HG03095 (cell line): ENCODE measurements at regions not wholly inside any gene's neighbourhood (a gene's known extent, or its start where the extent isn't known, plus 50 kb on each side); places are given as distances from the start of the nearest gene placed in this dataset.

Source experiments
- ATAC-seq: cut with Tn5 transposase; IDR thresholded peaks from one replicate; pipeline ENCODE4 v1.9.1; 2021; ENCODE audit warnings: moderate library complexity; ENCODE audit not compliant: unreplicated experiment

DNA sequence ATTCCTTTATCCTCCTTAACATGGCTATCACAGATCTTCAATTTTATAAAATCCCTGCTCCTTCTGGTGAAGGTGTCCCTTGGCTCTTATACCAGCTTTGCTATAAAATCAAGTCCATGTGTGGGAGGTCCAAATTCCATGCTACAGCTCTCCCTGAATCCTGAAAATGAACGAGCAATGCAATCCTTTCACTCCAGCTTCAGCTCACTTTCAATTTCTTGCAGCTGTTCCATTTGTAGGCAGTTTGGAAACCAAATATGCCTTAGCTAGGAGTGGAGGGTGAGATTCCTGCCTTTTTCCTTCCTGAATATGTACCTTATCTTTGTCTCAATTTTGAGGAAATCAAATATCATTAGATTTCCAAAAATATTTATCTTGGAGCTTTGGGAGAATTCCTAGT is 402.6 kb downstream of the TTLL7 start:
- ATAC-seq, result no peak

DNA sequence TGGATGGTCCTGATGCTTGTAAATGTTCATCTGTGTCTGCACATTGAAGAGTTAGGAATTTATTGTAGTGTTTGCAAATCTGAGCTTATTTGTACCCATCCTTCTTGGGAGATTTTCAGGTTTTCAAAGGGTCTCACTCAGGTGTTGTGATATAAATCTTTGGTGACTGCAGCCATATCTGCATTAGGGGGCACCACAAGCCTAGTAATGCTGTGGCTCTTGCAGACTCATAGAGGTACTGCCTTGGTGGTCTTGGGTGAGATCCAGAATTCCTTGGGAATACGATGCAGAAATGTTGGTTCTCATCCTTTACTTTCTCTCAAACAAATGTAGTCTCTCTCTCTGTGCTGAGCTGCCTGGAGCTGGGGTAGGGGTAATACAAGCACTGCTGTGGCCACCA is 405.9 kb downstream of the TTLL7 start:
- no peak for ATAC-seq

GRCh38 chr1:83588140-83588539 is 410.8 kb downstream of the TTLL7 start:
- no peak for ATAC-seq

- no peak for ATAC-seq
These were observed 415.4 kb downstream of the TTLL7 start for GRCh38 chr1:83583351-83584014.

- no peak for ATAC-seq
These were observed 417.2 kb downstream of the TTLL7 start for GRCh38 chr1:83581747-83582146.

DNA sequence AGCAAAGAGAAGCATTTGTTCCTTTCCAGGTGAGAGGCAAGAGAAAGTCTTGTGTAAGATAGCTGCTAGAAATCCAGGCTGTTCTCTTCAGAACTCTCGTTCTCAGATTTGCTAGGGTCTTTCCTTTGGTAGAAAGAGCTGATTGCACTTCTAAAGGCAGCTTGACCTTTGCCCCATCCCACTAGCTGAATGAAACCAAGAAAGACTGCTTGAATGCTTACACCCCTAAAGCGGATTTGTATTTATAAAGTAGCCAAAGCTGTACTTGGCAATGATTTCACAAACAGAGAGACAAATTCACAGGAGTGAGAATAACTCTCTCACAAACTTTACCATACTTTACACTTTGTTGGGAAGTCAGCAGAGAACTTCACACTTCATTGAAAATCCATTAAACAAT is 424.1 kb downstream of the TTLL7 start:
- no peak for ATAC-seq

- no peak for ATAC-seq
These were observed 425.2 kb downstream of the TTLL7 start for GRCh38 chr1:83573776-83574175.

DNA sequence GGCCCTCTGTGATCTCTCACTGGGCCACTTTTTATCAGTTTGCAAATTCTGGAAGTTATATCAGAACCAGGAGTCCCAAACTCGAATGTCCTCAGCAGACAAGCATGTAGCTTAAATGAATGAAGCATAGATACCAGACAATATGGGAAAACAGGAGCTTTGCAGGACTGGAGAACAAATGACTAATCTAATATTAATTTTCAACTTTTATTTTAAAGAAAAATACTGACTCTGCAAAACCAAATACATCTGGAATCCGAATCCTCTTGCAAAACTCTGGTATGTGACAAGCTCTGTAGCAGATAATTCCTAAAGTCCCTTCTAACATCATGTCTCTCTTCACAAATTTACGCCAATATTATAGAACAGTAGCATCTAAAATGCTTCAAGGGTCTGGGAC is 427.4 kb downstream of the TTLL7 start:
- no peak for ATAC-seq

GRCh38 chr1:83561346-83561745 is 437.6 kb downstream of the TTLL7 start:
- ATAC-seq, result no peak

DNA sequence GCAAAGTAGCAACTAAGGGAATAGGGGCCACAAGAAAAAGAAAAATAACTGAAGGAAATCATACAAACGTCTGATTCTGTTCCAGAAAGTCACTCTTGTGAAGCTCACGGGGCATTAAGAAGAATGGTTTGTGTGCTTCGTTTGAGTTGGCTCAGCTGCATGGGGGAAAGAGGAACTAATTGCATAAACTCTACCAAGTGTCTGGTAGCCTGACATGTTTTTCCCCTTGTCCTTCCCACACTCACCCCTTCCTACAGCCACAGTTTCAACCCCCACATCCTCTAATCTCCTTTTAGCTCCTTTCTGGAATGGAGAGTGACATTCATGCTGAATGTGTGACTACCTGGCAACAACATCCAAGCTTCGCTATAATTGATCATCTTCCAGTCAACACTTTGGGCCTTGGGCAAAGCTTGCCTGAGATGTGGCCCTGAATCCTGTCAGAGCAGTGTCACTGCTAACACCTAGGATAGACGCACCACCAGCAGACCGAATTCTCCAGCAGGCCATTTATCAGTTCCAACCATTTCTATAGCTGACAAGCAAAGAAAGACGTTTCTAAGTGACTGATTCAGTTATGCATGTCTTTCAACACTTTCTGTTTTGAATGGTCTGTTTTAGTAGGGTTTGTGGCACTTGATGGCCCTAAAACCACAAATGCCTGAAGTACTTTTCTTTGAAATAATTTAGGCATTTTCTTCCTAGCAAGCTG is 439.6 kb downstream of the TTLL7 start:
- no peak for ATAC-seq

DNA sequence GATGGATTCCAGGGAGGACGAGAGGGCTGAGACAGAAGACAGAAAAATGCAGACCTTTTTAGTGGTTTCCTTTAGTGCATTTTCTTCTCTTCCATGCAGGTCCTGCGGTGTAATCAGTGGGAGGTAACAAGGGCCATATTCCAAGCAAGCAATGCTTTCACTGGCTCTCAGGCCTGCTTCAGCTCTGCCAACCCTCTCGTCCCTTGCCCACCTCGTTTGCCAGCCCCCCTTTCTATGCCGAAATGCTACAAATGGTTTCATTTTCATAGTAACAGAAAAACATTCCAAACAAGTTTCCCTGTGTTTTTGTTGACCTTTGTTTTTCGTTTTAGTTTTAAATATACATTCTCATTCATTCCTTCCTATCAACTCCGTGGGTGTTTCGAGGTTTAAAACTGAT is 443.1 kb downstream of the TTLL7 start:
- no peak for ATAC-seq

DNA sequence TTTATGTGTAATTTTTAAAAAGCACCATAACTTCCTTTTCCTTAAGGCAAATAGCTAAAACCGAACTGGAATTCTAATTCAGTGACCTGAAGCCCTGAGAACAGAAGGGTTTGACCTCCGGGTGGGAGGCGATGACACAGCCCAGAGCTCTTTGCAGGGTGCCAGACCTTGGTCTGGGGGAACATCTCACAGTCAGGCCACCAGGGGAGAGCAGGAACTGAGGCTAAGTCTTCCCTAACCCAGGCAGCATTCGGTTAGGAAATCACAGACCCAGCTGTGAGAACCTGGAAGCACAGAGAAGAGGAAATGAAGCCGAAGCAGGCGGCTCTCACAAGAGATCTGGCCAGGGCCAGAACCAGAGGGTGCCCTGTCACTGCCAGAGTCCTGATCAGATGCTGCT is 444.8 kb downstream of the TTLL7 start:
- ATAC-seq, result no peak

DNA sequence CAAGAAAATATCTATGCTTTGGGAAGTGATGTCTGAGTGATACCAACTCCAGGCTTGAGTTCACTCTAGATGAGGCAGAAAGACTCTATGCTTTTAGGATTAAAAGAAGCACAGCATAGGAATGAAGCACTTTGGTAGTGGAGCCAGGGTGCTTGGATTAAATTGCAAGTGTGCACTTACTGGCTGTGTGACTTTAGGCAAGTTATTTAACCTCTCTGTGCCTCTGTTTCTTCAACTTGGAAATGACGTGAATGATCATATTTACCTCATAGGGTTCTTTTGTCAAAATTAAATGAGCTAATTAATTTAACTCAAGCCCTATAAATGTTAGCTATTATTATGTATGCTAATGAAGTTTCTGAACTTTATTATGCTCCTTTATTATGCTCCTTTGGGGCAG is 446.1 kb downstream of the TTLL7 start:
- ATAC-seq, result no peak

GRCh38 chr1:83548311-83548710 is 450.6 kb downstream of the TTLL7 start:
- ATAC-seq, result no peak

GRCh38 chr1:83547901-83548300 is 451.0 kb downstream of the TTLL7 start:
- no peak for ATAC-seq

DNA sequence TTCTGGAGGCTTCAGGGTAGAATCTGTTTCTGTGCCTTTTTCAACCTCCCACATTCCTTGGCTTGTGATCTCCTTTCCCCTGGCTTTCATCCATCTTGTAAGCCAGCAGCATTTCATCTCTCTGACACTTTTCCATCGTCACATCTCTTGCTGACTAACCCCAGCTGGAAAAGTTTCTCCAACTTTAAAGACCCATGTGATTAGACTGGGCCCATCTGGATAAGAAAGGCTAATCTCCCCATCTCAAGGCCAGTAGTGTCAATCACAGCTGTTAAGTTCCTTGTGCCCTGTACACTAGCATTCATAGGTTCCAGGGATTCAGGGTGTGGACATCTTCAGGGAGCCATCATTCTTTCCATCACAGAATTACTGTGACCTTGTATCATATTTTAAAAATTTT is 452.1 kb downstream of the TTLL7 start:
- ATAC-seq, result no peak

DNA sequence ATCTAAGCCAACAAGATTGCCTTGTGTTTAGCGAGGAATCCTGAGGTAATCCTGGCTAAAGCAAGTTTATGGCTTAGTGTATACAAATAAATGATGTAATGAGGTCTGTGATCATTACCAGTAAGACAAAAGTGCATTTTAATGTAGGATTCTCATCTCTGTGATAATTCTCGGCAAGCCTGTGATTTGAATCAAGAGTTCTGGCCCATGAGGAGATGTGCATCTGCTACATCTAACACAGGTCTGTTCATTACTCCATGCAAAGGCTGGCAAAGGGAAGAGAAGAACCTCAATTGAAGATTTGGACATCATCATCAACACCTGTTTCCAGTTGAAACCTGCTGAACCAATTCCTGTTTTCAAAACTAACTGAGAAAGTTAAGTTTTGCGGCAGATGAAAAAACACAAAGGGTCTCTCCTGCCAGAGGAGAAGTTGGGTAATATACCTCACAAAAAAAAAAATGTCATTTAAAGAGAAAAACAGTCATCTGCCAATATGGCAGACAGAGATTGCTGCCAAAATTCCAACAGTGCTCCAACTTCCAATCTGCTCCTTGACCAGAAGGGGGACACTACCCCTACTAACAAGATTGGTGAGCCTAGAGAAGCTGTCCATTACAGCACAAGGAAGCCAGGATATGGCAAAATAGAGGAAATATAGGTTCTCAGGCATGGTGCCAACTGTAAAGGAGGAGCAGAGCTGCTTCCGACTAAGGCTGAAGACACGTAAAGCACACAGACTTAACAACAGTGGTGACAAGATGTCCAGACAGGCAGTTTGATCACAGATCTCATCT is 453.7 kb downstream of the TTLL7 start:
- no peak for ATAC-seq

GRCh38 chr1:83543222-83543973 is 455.5 kb downstream of the TTLL7 start:
- no peak for ATAC-seq

DNA sequence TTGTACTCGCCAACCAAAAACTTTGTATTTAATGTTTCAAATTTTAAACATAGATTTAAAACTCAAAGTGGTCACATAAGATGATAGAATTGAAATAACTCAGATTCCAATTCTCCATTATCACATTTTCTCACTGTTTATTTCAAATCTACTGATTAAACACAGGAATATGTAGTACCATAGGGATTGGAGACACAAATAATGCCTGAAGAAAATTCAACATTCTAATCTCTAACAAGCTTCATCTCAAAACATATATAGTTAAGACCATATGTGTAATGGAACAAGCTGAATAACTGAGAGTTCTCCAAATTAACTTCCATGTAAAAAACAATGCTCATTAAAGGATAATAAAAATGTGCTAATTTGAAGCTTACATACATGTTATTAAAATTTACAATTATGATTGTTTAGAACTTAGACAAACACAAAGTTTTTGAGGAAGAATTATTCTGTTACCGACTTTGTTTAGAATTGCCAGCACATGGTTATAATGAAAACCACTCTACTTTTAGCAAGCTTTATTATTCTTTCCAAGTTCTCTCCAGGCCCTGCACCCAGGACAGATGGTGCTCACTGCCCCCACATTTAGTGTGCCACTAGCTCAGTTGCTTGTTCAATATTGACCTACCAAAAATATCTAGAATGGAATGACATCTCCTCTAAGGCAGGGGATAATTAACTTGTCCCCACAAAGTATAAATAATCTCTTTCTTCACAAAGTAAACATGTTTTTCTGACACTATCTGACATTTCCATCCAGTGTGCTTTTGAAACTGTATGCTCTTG is 467.2 kb downstream of the TTLL7 start:
- ATAC-seq, result no peak

DNA sequence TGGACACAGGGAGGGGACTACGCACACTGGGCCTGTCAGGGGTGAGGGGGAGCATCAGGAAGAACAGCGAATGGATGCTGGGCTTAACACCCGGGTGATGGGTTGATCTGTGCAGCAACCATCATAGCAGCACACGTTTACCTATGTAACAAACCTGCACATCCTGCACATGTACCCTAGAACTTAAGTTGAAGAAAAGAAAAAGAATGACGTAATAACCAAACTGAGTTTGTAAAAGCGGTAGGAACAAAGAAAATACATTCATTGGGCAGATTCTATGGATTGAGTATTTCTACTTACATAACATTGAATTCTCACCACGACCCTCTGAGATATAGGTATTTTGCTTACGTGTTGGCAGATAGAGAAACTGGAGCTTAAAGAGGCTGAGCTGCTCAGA is 468.4 kb downstream of the TTLL7 start:
- ATAC-seq, result no peak

DNA sequence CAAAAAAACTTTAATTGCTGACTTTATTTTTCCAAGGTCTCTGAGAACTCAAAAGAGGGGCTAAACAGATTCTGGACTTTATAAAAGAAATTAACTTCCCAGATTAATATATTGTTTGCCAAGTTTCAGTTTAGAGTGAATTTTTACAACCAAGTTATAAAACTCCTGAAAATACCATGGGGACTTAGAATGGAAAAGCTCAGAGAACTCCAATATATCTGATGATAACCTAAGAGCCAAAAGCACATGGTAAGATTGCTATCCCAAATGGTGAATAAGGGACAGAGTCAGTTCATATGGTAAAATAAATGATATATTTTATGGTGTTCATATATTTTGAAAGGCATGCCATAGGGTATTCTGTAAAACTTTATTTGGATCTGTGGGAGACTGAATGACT is 470.9 kb downstream of the TTLL7 start:
- no peak for ATAC-seq
